ENCODE measurements at regions not wholly inside any gene's neighbourhood (a gene's known extent, or its start where the extent isn't known, plus 50 kb on each side); places are given as distances from the start of the nearest gene placed in this dataset.

DNA sequence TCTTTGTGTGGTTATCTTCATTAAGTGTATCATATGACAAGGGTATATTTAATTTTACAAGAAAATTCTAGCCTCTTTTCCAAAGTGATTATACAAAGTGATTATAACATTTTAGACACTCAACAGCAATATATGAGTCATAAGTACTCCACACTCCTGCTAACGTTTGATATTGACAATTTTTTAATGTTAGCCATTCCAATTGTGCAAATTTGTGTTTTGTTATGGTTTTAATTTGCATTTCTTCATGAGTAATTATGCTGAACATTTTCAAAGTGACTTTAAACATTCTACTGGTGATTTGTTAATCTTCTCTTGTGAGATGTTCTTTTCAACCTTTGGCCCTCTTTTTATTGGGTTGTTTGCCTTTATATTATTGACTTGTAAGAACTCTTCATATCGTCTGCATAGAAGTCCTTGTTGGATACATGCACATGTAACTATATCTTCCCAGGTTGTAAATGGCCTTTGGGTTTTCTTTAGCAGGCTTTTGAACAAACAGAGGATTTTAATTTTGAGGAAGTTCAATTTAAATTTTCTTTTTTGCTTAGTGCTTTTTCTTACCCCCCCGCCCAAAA, 771.6 kb upstream of the ZNF608 start:
- Histone ChIP-seq H3K27ac (no peak overlapping the region), H3K36me3 (no peaks in the 10 kb centered on the region), H3K4me1 (no peaks in the 10 kb centered on the region), H3K4me3 (no peak overlapping the region), H3K9me3 (no peaks in the 10 kb centered on the region), H3K27me3 (no peaks in the 10 kb centered on the region)
- intact Hi-C loops (cut with DNase I) = no loop called here
- DNase-seq = no peak
- no peak for TF ChIP-seq EP300 (IDR thresholded peaks at IDR 0.05)
- TF ChIP-seq POLR2A (IDR thresholded peaks at IDR 0.05) = no peak
- no peak for TF ChIP-seq POLR2AphosphoS5 (IDR thresholded peaks at IDR 0.05)
- TF ChIP-seq, protein P1, sequence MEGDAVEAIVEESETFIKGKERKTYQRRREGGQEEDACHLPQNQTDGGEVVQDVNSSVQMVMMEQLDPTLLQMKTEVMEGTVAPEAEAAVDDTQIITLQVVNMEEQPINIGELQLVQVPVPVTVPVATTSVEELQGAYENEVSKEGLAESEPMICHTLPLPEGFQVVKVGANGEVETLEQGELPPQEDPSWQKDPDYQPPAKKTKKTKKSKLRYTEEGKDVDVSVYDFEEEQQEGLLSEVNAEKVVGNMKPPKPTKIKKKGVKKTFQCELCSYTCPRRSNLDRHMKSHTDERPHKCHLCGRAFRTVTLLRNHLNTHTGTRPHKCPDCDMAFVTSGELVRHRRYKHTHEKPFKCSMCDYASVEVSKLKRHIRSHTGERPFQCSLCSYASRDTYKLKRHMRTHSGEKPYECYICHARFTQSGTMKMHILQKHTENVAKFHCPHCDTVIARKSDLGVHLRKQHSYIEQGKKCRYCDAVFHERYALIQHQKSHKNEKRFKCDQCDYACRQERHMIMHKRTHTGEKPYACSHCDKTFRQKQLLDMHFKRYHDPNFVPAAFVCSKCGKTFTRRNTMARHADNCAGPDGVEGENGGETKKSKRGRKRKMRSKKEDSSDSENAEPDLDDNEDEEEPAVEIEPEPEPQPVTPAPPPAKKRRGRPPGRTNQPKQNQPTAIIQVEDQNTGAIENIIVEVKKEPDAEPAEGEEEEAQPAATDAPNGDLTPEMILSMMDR (IDR thresholded peaks at IDR 0.05) = no peak
- WGBS, 2 donors = 15 to 65% methylated on average over 3 of the region's 3 CpGs

DNA sequence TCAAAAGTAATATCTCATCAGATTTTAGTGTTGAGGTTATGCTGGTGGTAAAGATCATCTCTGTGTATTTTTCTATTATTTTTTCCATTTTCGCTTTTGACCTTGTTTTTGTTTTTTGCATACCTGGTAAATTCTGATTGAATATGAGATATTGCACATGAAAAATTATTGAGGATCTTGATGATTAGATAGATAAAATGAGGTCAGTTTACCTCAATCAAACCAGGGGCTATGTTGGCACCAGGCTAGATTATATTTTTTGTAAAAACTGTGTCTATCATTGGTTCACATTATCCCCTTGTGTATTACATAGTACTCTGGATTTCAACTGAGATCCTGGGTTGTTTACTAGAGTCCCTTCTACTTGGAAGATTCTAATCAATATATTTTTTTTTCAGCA, 774.9 kb upstream of the ZNF608 start:
- Histone ChIP-seq H3K27ac (no peak overlapping the region), H3K36me3 (no peaks in the 10 kb centered on the region), H3K9me3 (no peaks in the 10 kb centered on the region), H3K27me3 (no peaks in the 10 kb centered on the region), H3K4me3 (no peak overlapping the region), H3K4me1 (no peaks in the 10 kb centered on the region)
- intact Hi-C loops (cut with DNase I) = no loop called here
- 0 to 97% methylated on average over 1 of the region's 1 CpG for WGBS, 2 donors
- TF ChIP-seq, protein P1 (IDR thresholded peaks at IDR 0.05) = no peak
- TF ChIP-seq POLR2AphosphoS5 (IDR thresholded peaks at IDR 0.05) (no peak), EP300 (IDR thresholded peaks at IDR 0.05) (no peak), POLR2A (IDR thresholded peaks at IDR 0.05) (no peak)
- DNase-seq = no peak

DNA sequence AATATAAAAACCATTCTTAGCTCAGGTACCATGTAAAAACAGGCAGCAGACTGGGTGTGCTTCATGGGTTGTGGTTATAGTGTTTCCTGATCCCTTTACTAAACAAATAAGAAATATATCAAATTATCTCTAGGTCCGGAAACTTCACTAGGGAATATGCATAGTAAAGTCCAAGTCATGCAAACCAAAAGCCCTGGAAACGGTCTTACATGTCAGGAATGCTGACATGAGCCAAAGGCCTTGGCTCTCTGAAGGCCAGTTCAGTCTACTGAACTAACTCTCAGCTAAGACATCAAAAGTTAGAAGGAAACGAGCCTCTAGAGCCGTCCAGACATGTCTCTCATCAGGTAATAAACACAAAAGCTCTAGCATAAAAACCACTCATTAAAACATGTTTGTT, 778.9 kb upstream of the ZNF608 start:
- Histone ChIP-seq H3K4me1 (no peaks in the 10 kb centered on the region), H3K9me3 (no peaks in the 10 kb centered on the region), H3K4me3 (no peak overlapping the region), H3K27ac (no peak overlapping the region), H3K27me3 (no peaks in the 10 kb centered on the region), H3K36me3 (no peaks in the 10 kb centered on the region)
- intact Hi-C loops (cut with DNase I) = no loop called here
- TF ChIP-seq POLR2AphosphoS5 (IDR thresholded peaks at IDR 0.05) (no peak), POLR2A (IDR thresholded peaks at IDR 0.05) (no peak), EP300 (IDR thresholded peaks at IDR 0.05) (no peak)
- TF ChIP-seq, protein P1 (IDR thresholded peaks at IDR 0.05) = no peak
- DNase-seq = no peak
- 78 to 82% methylated on average over 4 of the region's 4 CpGs for WGBS, 2 donors

DNA sequence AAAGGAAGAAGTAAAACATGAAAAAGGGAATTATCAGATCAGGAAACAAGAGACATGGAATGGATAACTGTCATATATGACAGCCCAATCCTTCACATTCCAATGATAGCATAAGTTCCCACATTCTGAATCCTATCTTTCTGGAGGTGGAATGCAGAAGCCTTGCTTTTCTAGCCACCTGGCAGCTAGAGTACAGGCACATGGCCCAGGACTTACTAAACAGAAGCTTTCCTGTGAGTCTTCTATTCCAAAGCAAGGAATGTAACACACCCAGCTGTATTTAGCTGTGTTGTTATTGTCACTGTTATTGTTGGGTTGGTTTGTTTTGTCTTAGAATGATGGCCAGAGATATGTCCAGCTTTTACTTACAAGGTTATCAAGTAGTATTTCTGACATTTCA, 780.5 kb upstream of the ZNF608 start:
- TF ChIP-seq POLR2AphosphoS5 (IDR thresholded peaks at IDR 0.05) (no peak), POLR2A (IDR thresholded peaks at IDR 0.05) (no peak), EP300 (IDR thresholded peaks at IDR 0.05) (no peak)
- TF ChIP-seq, protein P1 (IDR thresholded peaks at IDR 0.05) = no peak

DNA sequence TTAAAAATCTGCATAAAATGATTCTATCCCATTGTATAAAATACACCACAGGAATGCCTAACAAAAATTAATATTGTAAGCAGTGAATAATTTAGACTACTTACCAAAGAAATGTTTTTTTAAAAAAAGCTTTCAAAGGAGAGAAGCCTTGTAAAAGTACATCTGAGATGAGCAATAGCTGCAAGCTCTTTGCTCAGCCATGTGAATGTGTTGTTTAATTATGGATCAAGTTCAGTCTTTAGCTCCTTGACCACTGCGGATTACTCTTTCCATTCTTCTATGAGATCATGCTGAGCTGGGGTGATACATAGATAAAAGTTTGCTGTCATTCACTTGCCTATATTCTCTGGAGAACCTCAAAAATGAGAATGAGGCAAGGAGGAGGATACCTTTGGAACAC, 782.4 kb upstream of the ZNF608 start:
- intact Hi-C loops (cut with DNase I) = no loop called here
- no peak for DNase-seq
- Histone ChIP-seq H3K4me1 (no peaks in the 10 kb centered on the region), H3K9me3 (no peaks in the 10 kb centered on the region), H3K4me3 (no peak overlapping the region), H3K27ac (no peak overlapping the region), H3K27me3 (no peaks in the 10 kb centered on the region), H3K36me3 (no peaks in the 10 kb centered on the region)
- TF ChIP-seq POLR2AphosphoS5 (IDR thresholded peaks at IDR 0.05) (no peak), EP300 (IDR thresholded peaks at IDR 0.05) (no peak), POLR2A (IDR thresholded peaks at IDR 0.05) (no peak)
- TF ChIP-seq, protein P1 (IDR thresholded peaks at IDR 0.05) = no peak
- 91 to 93% methylated on average over 1 of the region's 1 CpG for WGBS, 2 donors

More for the DNA sequence above, 780.5 kb upstream of the ZNF608 start:
- H3K36me3 ChIP-seq = no peaks in the 10 kb centered on the region
- no peaks in the 10 kb centered on the region for H3K27me3 ChIP-seq
- peak; percentile 59 for DNase-seq
- intact Hi-C loops (cut with DNase I) = no loop called here
- H3K4me1 ChIP-seq = no peaks in the 10 kb centered on the region
- H3K4me3 ChIP-seq = no peak overlapping the region
- no peaks in the 10 kb centered on the region for H3K9me3 ChIP-seq
- H3K27ac ChIP-seq = no peak overlapping the region

Data from sigmoid colon (tissue), 6 donors.